Cardiac fibroblast (primary cell): ENCODE measurements at regions not wholly inside any gene's neighbourhood (a gene's known extent, or its start where the extent isn't known, plus 50 kb on each side); places are given as distances from the start of the nearest gene placed in this dataset.

Source experiments
- DNase-seq, 2 donors: peaks; one replicate each; pipeline versions ENCODE4 v3.0.0 to v3.0.0-alpha.2; 2010; ENCODE audit warnings: low read depth in 2 of 2
- H3K4me3 ChIP-seq, 2 donors: replicated peaks in 1 of 2; 1 replicate in 1 of 2; 2 replicates in 1 of 2; pipeline ENCODE4 v1.5.1; 2011; ENCODE audit warnings: low read depth in 2 of 2, low read length in 2 of 2, mild to moderate bottlenecking in 2 of 2, moderate library complexity in 1 of 2
- TF ChIP-seq, protein P1 (sequence below): IDR thresholded peaks from one replicate; pipeline ENCODE4 v1.5.1; 2011; ENCODE audit warnings: low read depth, mild to moderate bottlenecking, low read length, inconsistent platforms

- TF ChIP-seq, protein P1, sequence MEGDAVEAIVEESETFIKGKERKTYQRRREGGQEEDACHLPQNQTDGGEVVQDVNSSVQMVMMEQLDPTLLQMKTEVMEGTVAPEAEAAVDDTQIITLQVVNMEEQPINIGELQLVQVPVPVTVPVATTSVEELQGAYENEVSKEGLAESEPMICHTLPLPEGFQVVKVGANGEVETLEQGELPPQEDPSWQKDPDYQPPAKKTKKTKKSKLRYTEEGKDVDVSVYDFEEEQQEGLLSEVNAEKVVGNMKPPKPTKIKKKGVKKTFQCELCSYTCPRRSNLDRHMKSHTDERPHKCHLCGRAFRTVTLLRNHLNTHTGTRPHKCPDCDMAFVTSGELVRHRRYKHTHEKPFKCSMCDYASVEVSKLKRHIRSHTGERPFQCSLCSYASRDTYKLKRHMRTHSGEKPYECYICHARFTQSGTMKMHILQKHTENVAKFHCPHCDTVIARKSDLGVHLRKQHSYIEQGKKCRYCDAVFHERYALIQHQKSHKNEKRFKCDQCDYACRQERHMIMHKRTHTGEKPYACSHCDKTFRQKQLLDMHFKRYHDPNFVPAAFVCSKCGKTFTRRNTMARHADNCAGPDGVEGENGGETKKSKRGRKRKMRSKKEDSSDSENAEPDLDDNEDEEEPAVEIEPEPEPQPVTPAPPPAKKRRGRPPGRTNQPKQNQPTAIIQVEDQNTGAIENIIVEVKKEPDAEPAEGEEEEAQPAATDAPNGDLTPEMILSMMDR = no peak
- DNase-seq = no peak
- no peak overlapping the region for H3K4me3 ChIP-seq
Observed at GRCh38 chr1:176285996-176286395, 78.9 kb upstream of the COP1 start.

DNA sequence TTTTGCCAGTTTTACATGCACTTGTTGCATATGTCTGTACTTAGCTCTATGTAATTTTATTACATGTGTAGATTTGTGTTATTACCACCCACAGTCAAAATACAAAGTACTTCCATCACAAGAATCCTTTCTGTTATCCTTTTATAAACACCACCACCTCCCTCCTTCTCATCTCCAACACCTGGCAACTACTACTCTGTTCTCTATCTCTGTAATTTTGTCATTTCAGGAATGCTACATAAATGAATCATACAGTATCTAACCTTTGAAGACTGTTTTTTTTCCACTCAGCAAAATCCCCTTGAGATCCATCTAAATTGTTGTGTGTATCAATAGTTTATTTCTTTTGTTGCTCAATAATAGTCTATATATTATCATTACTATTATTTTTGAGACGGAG is 64.5 kb upstream of the COP1 start:
- TF ChIP-seq, protein P1 = no peak
- no peak overlapping the region for H3K4me3 ChIP-seq
- DNase-seq = no peak
